Sigmoid colon (tissue), 4 donors: ENCODE measurements at regions not wholly inside any gene's neighbourhood (a gene's known extent, or its start where the extent isn't known, plus 50 kb on each side); places are given as distances from the start of the nearest gene placed in this dataset.

Experiments used
- CTCF ChIP-seq, 4 experiments: fragments of 450-650 bp in 3 of 4; fragments of 200-600 bp in 1 of 4; IDR thresholded peaks; one replicate each; pipeline ENCODE4 v1.5.1; 2016 to 2019; ENCODE audit warnings: antibody characterized with exemption in 4 of 4, mild to moderate bottlenecking in 3 of 4, moderate library complexity in 2 of 4
- EP300 ChIP-seq, 4 donors: sonication (generic); formaldehyde crosslinking; IDR thresholded peaks; one replicate each; pipeline ENCODE4 v1.6.1; 2017; ENCODE audit warnings: antibody characterized with exemption in 4 of 4
- POLR2A ChIP-seq, 2 donors: fragments of 450-650 bp; IDR thresholded peaks; one replicate each; pipeline ENCODE4 v1.6.1; 2016; ENCODE audit warnings: antibody characterized with exemption in 2 of 2, mild to moderate bottlenecking in 2 of 2, moderate library complexity in 2 of 2

GRCh38 chr3:106616556-106616955, 747.7 kb upstream of the CBLB start:
- no peak for TF ChIP-seq CTCF (IDR thresholded peaks at IDR 0.05)
- no peak for TF ChIP-seq POLR2A (IDR thresholded peaks at IDR 0.05)
- no peak for TF ChIP-seq EP300 (IDR thresholded peaks at IDR 0.05)
